Dermis microvascular lymphatic vessel endothelial cell (primary cell): ENCODE measurements at regions not wholly inside any gene's neighbourhood (a gene's known extent, or its start where the extent isn't known, plus 50 kb on each side); places are given as distances from the start of the nearest gene placed in this dataset.
"Not testable (repeated sequence)": the region's sequence is repeated elsewhere in the genome, so short reads cannot be mapped to it uniquely, and the experiment has no call there.

Experiments
- DNase-seq, 2 donors: peaks; one replicate each; pipeline versions ENCODE4 v3.0.0 to v3.0.0-alpha.2; 2010; ENCODE audit warnings: low read depth in 2 of 2

- peak in 1 of 2 donors; percentile 34 for DNase-seq
Measured at GRCh38 chr13:107822006-107822405, 393.3 kb downstream of the LIG4 start.

- DNase-seq: no peak
Measured at GRCh38 chr13:107821492-107821891, 393.8 kb downstream of the LIG4 start.

GRCh38 chr13:107819071-107819470 lies 396.3 kb downstream of the LIG4 start:
- DNase-seq: no peak

DNA sequence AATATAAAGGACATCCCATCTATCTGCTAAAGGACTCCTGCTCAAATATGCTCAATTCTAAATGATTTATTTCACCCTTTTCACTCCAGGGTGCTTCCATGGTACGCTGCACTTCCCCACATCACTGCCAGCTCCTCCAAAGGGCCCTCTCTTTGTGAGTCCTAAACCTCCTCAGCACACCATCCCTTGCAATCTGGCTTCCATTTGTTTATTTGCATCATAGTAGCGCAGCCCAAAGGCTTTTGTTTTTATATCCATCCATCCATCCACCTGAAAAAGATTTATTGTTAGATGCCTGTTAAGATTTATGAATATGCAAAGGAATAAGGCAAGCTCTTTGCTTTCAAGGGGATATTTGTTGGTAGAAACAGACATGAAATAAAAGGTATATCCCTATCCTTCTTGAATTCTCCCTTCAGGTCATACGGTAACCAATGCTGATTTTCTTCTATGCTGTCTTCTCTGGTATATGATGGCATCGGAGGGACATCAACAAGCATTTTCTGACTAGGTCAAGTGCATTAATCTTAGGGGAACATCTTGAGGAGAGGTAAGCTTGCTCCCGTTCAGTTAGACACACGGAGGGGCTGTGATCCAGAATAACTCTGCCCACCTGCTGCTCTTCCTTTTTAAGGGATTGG lies 397.6 kb downstream of the LIG4 start:
- no peak for DNase-seq

- DNase-seq: no peak
Measured at GRCh38 chr13:107812014-107812412, 403.3 kb downstream of the LIG4 start.

- DNase-seq: no peak
Measured at GRCh38 chr13:107811233-107812013, 403.9 kb downstream of the LIG4 start.

GRCh38 chr13:107809125-107809524 lies 406.2 kb downstream of the LIG4 start:
- no peak for DNase-seq

- no peak for DNase-seq
Measured at GRCh38 chr13:107808389-107808788, 406.9 kb downstream of the LIG4 start.

DNA sequence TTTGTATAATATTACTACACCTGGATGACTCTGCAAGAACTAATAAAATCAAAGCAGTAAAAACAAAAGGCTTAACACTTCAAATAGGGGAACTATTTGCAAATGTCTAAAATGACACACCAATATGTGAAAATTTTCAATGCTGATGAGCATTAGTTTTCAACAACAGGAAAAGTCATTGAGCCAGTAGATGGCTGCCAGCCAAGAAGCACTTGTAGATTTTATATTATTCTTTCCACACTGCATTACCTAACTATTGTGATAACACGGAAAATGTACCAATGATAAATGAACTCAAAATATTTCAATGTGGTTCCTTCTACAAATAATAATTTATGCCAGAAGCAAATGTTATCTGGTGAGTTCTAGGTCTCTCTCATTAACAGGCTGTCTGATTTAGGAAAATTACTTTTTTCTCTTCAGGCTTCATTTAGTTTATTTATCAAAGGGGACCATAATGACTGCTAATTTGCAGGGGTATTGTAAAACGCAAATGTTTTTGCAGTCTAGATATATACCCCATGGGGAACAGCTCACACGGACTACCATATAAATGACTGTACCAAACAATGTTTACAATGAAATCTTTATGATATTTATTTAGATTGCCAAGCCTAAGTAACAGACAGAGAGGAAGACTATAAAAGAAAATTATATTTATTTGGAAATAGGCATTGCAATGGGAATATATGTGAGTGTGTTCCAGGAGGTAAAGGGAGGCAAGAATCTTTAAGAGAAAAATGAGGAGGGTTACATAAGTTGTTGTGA lies 407.8 kb downstream of the LIG4 start:
- peak; percentile 78 to 87 for DNase-seq

- no peak for DNase-seq
Measured at GRCh38 chr13:107806726-107807125, 408.6 kb downstream of the LIG4 start.

GRCh38 chr13:107803822-107804495 lies 411.4 kb downstream of the LIG4 start:
- DNase-seq: no peak

DNA sequence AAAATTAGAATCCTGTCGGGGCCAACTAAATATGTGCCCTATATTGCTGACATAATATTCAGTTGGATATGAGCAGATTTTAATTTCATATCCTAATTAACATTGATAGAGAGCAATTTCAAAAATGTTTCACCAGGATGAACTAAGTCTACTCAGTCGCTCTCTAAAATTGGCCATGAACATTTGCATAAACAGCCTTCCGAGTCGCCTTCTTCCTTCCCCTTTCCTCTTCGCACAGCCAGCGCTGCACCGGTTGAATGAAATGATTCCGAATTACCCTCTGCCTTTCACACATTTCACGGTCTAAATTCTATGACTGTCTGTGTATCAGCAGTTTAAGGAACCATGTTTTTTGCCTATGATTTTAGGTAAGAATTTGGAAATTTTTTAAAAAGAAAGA lies 413.7 kb downstream of the LIG4 start:
- DNase-seq: no peak

- peak in 1 of 2 donors; percentile 11 for DNase-seq
Measured at GRCh38 chr13:107799001-107799400, 416.3 kb downstream of the LIG4 start.

GRCh38 chr13:107790397-107790796 lies 424.9 kb downstream of the LIG4 start:
- DNase-seq: no peak

DNA sequence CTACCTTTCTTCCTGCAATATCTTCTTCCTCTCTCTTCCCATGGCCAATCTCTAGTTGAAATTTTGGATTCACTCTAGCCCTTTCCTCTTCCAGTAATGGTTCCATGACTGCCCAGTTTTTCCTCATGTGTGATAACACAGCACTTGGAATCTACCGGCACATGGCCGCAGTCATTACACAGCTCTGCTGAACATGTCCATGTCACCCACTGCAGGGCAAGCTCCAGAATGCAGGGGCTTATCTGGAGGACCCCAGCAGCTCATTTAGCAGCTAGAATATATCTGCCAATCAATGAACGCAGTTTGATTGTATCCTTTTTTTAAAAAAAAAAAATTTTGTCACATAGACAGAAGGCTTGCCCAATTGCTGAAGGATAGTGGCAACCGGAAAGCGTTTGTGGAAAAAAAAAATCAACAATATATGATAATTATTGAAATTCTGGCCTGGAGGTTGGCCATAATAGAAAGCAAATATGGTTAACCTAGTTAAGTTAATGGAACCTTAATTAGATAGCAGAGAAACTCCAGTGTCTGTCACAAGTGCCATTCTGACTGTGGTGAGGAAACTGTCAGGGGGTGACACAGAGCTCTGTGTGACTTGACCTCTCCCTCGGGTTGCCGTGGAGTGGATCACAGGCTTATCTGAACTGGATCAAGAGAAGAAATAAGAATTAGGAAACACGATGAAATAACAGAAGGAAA lies 426.7 kb downstream of the LIG4 start:
- no peak for DNase-seq

DNA sequence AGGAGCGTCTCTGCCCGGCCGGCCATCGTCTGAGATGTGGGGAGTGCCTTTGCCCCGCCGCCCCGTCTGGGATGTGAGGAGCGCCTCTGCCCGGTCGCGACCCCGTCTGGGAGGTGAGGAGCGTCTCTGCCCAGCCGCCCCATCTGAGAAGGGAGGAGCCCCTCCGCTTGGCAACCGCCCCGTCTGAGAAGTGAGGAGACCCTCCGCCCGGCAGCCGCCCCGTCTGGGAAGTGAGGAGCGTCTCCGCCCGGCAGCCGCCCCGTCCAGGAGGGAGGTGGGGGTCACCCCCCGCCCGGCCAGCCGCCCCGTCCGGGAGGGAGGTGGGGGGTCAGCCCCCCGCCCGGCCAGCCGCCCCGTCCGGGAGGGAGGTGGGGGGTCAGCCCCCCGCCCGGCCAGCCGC lies 432.7 kb downstream of the LIG4 start:
- DNase-seq: not testable (repeated sequence)

- peak; percentile 9 to 24 for DNase-seq
Measured at GRCh38 chr13:107778094-107778493, 437.2 kb downstream of the LIG4 start.

DNA sequence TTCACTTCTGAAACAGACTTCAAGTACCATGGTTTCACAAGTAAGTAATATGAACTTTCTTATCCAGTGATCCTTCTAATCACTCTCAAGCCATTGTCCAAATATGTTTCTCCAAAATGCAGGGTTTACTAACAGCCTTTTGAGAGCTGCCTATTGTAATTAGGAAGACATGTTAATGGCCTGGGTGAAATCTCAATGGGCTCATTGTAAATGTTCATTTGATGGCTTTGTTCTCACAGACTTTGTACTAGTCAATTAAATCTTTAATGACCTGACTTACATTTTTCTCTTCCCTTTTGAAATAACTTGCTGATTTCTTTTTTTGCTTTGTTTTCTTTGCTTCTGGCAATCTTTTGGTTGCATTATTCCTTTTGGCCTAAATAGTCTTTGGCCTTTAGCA lies 444.8 kb downstream of the LIG4 start:
- DNase-seq: no peak

DNA sequence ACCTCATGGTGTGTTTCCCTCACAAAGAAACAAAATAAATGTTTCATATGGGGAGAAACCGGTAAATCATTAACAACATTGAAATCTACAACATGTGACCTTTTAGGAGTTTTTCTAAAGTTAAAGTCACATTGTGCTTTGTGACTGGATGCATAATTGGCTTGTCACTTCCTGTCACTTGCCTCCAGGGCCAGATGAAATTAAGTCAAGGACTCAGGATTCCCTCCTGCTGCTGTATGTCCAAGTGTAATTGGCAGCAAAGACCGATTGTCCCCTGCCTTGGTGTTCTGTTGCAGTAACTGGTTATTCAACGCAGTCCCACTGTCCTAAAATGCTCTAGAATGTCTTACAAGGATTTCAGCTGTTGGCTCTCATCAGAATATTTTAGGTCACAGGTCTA lies 448.2 kb downstream of the LIG4 start:
- DNase-seq: peak in 1 of 2 donors; percentile 14

- DNase-seq: peak in 1 of 2 donors; percentile 28
Measured at GRCh38 chr13:107765724-107766401, 449.5 kb downstream of the LIG4 start.

DNA sequence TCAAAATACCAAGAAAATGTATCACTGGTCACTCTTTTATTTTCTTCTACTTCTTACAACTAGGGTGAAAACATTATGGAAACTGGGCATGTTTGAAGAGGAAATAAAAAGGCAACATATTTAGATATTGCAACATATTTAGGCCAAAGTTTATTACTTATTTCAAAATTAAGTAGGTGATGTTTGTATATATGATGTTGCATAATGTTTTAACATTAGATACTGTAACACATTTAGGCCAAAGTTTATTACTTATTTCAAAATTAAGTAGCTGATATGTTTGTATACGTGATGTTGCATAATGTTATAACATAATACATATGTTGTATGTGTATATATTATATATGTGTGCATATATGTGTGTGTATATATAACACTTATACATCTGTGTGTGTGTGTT lies 451.3 kb downstream of the LIG4 start:
- DNase-seq: no peak
